ENCODE measurements at regions not wholly inside any gene's neighbourhood (a gene's known extent, or its start where the extent isn't known, plus 50 kb on each side); places are given as distances from the start of the nearest gene placed in this dataset.

DNA sequence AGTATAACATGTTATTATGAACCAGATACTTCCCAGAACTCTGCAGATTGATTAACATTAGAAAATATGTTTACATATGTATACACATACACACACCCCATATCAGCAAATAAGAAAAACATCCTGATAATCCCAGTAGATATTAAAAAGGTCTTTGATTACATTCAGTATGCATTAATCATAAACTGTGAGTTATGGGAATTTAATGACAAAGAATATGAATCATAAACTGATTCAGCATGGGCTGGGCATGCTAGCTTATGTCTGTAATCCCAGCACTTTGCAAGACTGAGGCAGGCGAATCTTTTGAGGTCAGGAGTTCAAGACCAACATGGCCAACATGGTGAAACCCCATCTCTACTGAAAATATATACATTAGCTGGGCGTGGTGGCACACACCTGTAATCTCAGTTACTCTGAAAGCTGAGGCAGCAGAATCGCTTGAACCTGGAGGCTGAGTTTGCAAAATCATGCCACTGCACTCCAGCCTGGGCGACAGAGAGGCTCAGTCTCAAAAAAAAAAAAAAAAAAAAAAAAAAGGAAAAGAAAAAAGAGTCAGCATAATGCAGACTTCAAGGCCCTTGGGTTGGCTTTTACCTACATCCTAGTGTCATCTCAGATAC lies 581.9 kb upstream of the PRR20A start:
- TF ChIP-seq, protein P1, sequence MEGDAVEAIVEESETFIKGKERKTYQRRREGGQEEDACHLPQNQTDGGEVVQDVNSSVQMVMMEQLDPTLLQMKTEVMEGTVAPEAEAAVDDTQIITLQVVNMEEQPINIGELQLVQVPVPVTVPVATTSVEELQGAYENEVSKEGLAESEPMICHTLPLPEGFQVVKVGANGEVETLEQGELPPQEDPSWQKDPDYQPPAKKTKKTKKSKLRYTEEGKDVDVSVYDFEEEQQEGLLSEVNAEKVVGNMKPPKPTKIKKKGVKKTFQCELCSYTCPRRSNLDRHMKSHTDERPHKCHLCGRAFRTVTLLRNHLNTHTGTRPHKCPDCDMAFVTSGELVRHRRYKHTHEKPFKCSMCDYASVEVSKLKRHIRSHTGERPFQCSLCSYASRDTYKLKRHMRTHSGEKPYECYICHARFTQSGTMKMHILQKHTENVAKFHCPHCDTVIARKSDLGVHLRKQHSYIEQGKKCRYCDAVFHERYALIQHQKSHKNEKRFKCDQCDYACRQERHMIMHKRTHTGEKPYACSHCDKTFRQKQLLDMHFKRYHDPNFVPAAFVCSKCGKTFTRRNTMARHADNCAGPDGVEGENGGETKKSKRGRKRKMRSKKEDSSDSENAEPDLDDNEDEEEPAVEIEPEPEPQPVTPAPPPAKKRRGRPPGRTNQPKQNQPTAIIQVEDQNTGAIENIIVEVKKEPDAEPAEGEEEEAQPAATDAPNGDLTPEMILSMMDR (IDR thresholded peaks at IDR 0.05), result no peak
- TF ChIP-seq POLR2A (IDR thresholded peaks at IDR 0.05), result no peak

Measured in heart left ventricle (tissue), 13 donors.